ENCODE measurements at regions not wholly inside any gene's neighbourhood (a gene's known extent, or its start where the extent isn't known, plus 50 kb on each side); places are given as distances from the start of the nearest gene placed in this dataset.

DNA sequence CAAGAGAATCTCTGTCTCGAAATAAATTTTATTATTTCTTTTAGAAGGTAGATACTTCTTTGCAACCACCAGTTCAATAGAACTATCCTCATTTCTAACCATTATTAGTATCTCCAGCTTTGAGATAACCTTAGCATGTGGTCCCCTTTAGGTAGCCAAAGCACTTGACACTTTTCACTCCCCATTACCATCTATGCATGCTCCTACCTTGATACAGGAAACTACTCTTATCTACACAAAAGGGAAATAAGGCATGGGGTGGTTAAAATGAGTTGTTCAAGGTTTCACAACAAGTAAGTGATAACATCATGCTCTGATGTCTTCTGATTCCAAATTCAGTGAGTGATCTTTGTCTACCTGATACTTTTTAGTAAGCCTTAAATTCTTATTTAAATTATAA is 308.2 kb upstream of the CHORDC1 start:
- Histone ChIP-seq H3K18ac (ENCODE audit: low read depth, low read length) (no peak overlapping the region), H3K36me3 (ENCODE audit: control insufficient read depth, insufficient read depth, low read length) (no peaks in the 10 kb centered on the region), H3K9me1 (ENCODE audit: insufficient read depth, low read length) (no peaks in the 10 kb centered on the region), H2BK15ac (ENCODE audit: low read depth, low read length) (no peak overlapping the region), H2BK20ac (ENCODE audit: low read depth, low read length) (no peak overlapping the region), H4K5ac (ENCODE audit: low read depth, low read length) (no peak overlapping the region), H2AK9ac (replicated peaks; ENCODE audit: low read depth, low read length, poor library complexity) (no peak overlapping the region), H2AFZ (replicated peaks; ENCODE audit: low read length, poor library complexity) (no peak overlapping the region), H4K8ac (ENCODE audit: low read depth in 2 of 2, low read length in 2 of 2) (no peak overlapping the region), H3K4me3 (ENCODE audit: insufficient read depth, low read depth, low read length) (no peak overlapping the region), H3K9me3 (ENCODE audit: control insufficient read depth, insufficient read depth, low read length) (peaks cover 2% of the 10 kb centered on the region; the same call in 1 of the 2 replicates), H2AK5ac (ENCODE audit: low read depth, low read length) (no peak overlapping the region), H3K9ac (ENCODE audit: low read depth, low read length) (no peak overlapping the region), H2BK5ac (ENCODE audit: low read depth, low read length, poor library complexity, severe bottlenecking) (no peak overlapping the region), H3K4me1 (ENCODE audit: control insufficient read depth, insufficient read depth, low read length) (no peaks in the 10 kb centered on the region), H3K27me3 (ENCODE audit: control insufficient read depth, insufficient read depth, low read length) (no peaks in the 10 kb centered on the region), H4K20me1 (ENCODE audit: insufficient read depth, low read length) (no peaks in the 10 kb centered on the region), H3K4me2 (ENCODE audit: low read depth, low read length) (no peak overlapping the region), H3K23ac (ENCODE audit: low read depth, low read length) (no peak overlapping the region), H2BK120ac (ENCODE audit: low read depth, low read length) (no peak overlapping the region), H3K4ac (ENCODE audit: low read depth, low read length) (no peak overlapping the region), H3K14ac (replicated peaks; ENCODE audit: low read depth, low read length) (no peak overlapping the region), H3K79me1 (ENCODE audit: low read depth in 1 of 2, low read length in 2 of 2) (no peaks in the 10 kb centered on the region), H3K56ac (ENCODE audit: extremely low read depth, insufficient read depth, low read length) (no peak overlapping the region), H4K91ac (ENCODE audit: insufficient read depth, low read depth, low read length) (no peak overlapping the region), H3K27ac (ENCODE audit: insufficient read depth, low read length) (no peak overlapping the region)
- in situ Hi-C loops (cut with MboI; ENCODE audit: low sequenced_read_pairs) (no loop called here), dilution Hi-C loops (cut with HindIII; ENCODE audit: low sequenced_read_pairs, unreplicated experiment) (no loop called here), intact Hi-C loops (cut with micrococcal nuclease) (no loop called here)
- no peak for DNase-seq
- ChIA-PET POLR2A (ENCODE audit: unreplicated experiment) (no interaction called here), CTCF (no interaction called here)
- TF ChIP-seq NFE2L2 (IDR thresholded peaks at IDR 0.05; ENCODE audit: low read depth, low read length), result no peak
- no peak for ATAC-seq (ENCODE audit: low read depth)
- WGBS, 2 experiments (ENCODE audit: extremely low coverage in 2 of 2, insufficient read length in 1 of 2), result no CpG with 5 or more reads among the region's 1 CpG
- BruUV-seq (replicated peaks), result no TSS peak

All from IMR-90 (cell line).